Suprapubic skin (tissue), 4 donors: ENCODE measurements at regions not wholly inside any gene's neighbourhood (a gene's known extent, or its start where the extent isn't known, plus 50 kb on each side); places are given as distances from the start of the nearest gene placed in this dataset.
"Not testable (repeated sequence)": the region's sequence is repeated elsewhere in the genome, so short reads cannot be mapped to it uniquely, and the experiment has no call there.

Experiments used
- DNase-seq, 2 donors: peaks; one replicate each; pipeline ENCODE4 v3.0.0-alpha.2; 2019; ENCODE audit warnings: low spot score in 2 of 2
- H3K27ac ChIP-seq: fragments of 200-600 bp; sonication (generic); one replicate; pipeline ENCODE4 v1.5.1; 2019
- H3K27me3 ChIP-seq: fragments of 200-600 bp; sonication (generic); one replicate; pipeline ENCODE4 v1.5.1; 2019
- H3K36me3 ChIP-seq: fragments of 200-600 bp; sonication (generic); one replicate; pipeline ENCODE4 v1.5.1; 2019
- H3K4me1 ChIP-seq: fragments of 200-600 bp; sonication (generic); one replicate; pipeline ENCODE4 v1.5.1; 2019
- H3K4me3 ChIP-seq: fragments of 200-600 bp; sonication (generic); one replicate; pipeline ENCODE4 v1.5.1; 2019; ENCODE audit warnings: mild to moderate bottlenecking
- H3K9me3 ChIP-seq: fragments of 200-600 bp; sonication (generic); one replicate; pipeline ENCODE4 v1.5.1; 2019
- CTCF ChIP-seq, 2 donors: fragments of 200-600 bp in 1 of 2; fragments of 450-650 bp in 1 of 2; sonication (generic) in 1 of 2; IDR thresholded peaks; one replicate each; pipeline ENCODE4 v1.5.1; 2016 to 2019; ENCODE audit warnings: antibody characterized with exemption in 2 of 2, mild to moderate bottlenecking in 1 of 2, moderate library complexity in 1 of 2
- EP300 ChIP-seq: sonication (generic); formaldehyde crosslinking; IDR thresholded peaks from one replicate; pipeline ENCODE4 v1.6.1; 2017; ENCODE audit warnings: antibody characterized with exemption
- POLR2A ChIP-seq, 2 donors: fragments of 450-650 bp; IDR thresholded peaks; one replicate each; pipeline ENCODE4 v1.6.1; 2017; ENCODE audit warnings: antibody characterized with exemption in 2 of 2, mild to moderate bottlenecking in 2 of 2, moderate library complexity in 2 of 2
- POLR2AphosphoS5 ChIP-seq, 3 donors: sonication (generic); formaldehyde crosslinking; IDR thresholded peaks; one replicate each; pipeline ENCODE4 v1.6.1; 2017; ENCODE audit warnings: antibody characterized with exemption in 3 of 3
- WGBS: methylation state at CpG from one replicate; pipeline ENCODE4 v1.1.5; 2018; 5-methylcytosine and 5-hydroxymethylcytosine counted together

DNA sequence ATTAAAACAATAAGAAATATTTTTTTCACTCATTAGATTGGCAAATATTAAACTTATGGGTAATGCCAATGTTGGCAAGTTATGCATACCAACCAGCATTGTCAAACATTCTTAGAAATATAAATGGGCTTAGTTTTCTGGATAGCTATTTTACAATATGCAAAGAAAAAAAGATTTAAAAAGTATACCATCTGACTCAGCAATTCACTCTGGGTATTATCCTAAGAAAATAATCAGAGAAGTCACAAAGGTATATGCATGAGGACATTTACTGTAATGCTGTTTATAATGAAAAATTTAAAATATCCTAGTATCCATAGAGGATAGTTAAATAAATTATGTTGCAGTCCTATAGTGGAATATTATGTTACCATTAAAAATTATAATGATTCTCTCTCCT is 57.4 kb upstream of the PTPDC1 start:
- TF ChIP-seq POLR2AphosphoS5 (IDR thresholded peaks at IDR 0.05) (no peak), EP300 (no peak), POLR2A (IDR thresholded peaks at IDR 0.05) (no peak), CTCF (IDR thresholded peaks at IDR 0.05) (no peak)
- Histone ChIP-seq H3K4me1 (peaks cover 14% of the 10 kb centered on the region), H3K27me3 (no peaks in the 10 kb centered on the region), H3K4me3 (no peak overlapping the region), H3K27ac (no peak overlapping the region), H3K9me3 (no peaks in the 10 kb centered on the region), H3K36me3 (no peaks in the 10 kb centered on the region)
- no peak for DNase-seq

DNA sequence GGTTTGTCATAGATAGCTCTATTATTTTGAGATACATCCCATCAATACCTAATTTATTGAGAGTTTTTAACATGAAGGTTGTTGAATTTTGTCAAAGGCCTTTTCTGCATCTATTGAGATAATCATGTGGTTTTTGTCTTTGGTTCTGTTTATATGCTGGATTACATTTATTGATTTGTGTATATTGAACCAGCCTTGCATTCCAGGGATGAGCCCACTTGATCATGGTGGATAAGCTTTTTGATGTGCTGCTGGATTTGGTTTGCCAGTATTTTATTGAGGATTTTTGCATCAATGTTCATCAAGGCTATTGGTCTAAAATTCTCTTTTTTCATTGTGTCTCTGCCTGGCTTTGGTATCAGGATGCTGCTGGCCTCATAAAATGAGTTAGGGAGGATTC is 61.8 kb upstream of the PTPDC1 start:
- not testable (repeated sequence) for H3K36me3 ChIP-seq, H3K4me1 ChIP-seq, H3K27ac ChIP-seq, H3K4me3 ChIP-seq, DNase-seq, H3K27me3 ChIP-seq, H3K9me3 ChIP-seq

DNA sequence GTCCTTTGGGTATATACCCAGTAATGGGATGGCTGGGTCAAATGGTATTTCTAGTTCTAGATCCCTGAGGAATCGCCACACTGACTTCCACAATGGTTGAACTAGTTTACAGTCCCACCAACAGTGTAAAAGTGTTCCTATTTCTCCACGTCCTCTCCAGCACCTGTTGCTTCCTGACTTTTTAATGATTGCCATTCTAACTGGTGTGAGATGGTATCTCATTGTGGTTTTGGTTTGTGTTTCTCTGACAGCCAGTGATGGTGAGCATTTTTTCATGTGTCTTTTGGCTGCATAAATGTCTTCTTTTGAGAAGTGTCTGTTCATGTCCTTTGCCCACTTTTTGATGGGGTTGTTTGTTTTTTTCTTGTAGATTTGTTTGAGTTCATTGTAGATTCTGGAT is 63.4 kb upstream of the PTPDC1 start:
- not testable (repeated sequence) for H3K9me3 ChIP-seq, H3K27me3 ChIP-seq, H3K4me1 ChIP-seq, DNase-seq, H3K4me3 ChIP-seq, H3K36me3 ChIP-seq, H3K27ac ChIP-seq
- WGBS = 100% methylated on average over 1 of the region's 2 CpGs

GRCh38 chr9:94018628-94019027 is 63.5 kb upstream of the BARX1 start:
- 31% methylated on average over 2 of the region's 2 CpGs for WGBS
- Histone ChIP-seq H3K27ac (no peak overlapping the region), H3K36me3 (no peaks in the 10 kb centered on the region), H3K4me1 (no peaks in the 10 kb centered on the region), H3K9me3 (no peaks in the 10 kb centered on the region), H3K4me3 (no peak overlapping the region), H3K27me3 (no peaks in the 10 kb centered on the region)
- no peak for TF ChIP-seq POLR2A (IDR thresholded peaks at IDR 0.05)
- no peak for TF ChIP-seq POLR2AphosphoS5 (IDR thresholded peaks at IDR 0.05)
- no peak for TF ChIP-seq CTCF (IDR thresholded peaks at IDR 0.05)
- TF ChIP-seq EP300 = no peak
- DNase-seq = no peak

GRCh38 chr9:94017939-94018531 is 62.9 kb upstream of the BARX1 start:
- no peak overlapping the region for H3K27ac ChIP-seq
- DNase-seq = no peak

GRCh38 chr9:94016744-94017143 is 61.6 kb upstream of the BARX1 start:
- no peaks in the 10 kb centered on the region for H3K9me3 ChIP-seq
- WGBS = 95% methylated on average over 3 of the region's 3 CpGs
- H3K27me3 ChIP-seq = no peaks in the 10 kb centered on the region
- no peak for TF ChIP-seq EP300
- H3K4me1 ChIP-seq = no peaks in the 10 kb centered on the region
- no peaks in the 10 kb centered on the region for H3K36me3 ChIP-seq
- H3K4me3 ChIP-seq = no peak overlapping the region
- DNase-seq = no peak
- no peak overlapping the region for H3K27ac ChIP-seq

More at GRCh38 chr9:94017939-94018531, 62.9 kb upstream of the BARX1 start:
- WGBS = 76% methylated on average over 3 of the region's 3 CpGs
- Histone ChIP-seq H3K4me3 (no peak overlapping the region), H3K9me3 (no peaks in the 10 kb centered on the region), H3K4me1 (no peaks in the 10 kb centered on the region), H3K27me3 (no peaks in the 10 kb centered on the region), H3K36me3 (no peaks in the 10 kb centered on the region)
- TF ChIP-seq POLR2AphosphoS5 (IDR thresholded peaks at IDR 0.05) = no peak
- TF ChIP-seq CTCF (IDR thresholded peaks at IDR 0.05) = no peak
- TF ChIP-seq POLR2A (IDR thresholded peaks at IDR 0.05) = no peak
- TF ChIP-seq EP300 = no peak

GRCh38 chr9:94014920-94015319 is 59.8 kb upstream of the BARX1 start:
- H3K36me3 ChIP-seq = no peaks in the 10 kb centered on the region
- DNase-seq = no peak
- no peak overlapping the region for H3K27ac ChIP-seq
- H3K4me1 ChIP-seq = peaks cover 13% of the 10 kb centered on the region
- WGBS = 71% methylated on average over 4 of the region's 4 CpGs
- TF ChIP-seq EP300 (no peak), CTCF (IDR thresholded peaks at IDR 0.05) (no peak), POLR2A (IDR thresholded peaks at IDR 0.05) (no peak), POLR2AphosphoS5 (IDR thresholded peaks at IDR 0.05) (no peak)
- H3K9me3 ChIP-seq = no peaks in the 10 kb centered on the region
- H3K27me3 ChIP-seq = no peaks in the 10 kb centered on the region
- H3K4me3 ChIP-seq = no peak overlapping the region
